GM10266 (cell line): ENCODE measurements at regions not wholly inside any gene's neighbourhood (a gene's known extent, or its start where the extent isn't known, plus 50 kb on each side); places are given as distances from the start of the nearest gene placed in this dataset.

Experiments
- DNase-seq: peaks from one replicate; pipeline ENCODE4 v3.0.0; 2012; ENCODE audit errors: extremely low spot score
- CTCF ChIP-seq: IDR thresholded peaks from 2 replicates; pipeline ENCODE4 v1.5.1; 2012; ENCODE audit warnings: mild to moderate bottlenecking, low read depth; ENCODE audit not compliant: control insufficient read depth, insufficient read depth; ENCODE audit errors: missing control alignments

- TF ChIP-seq CTCF, result no peak
- no peak for DNase-seq
Measured at GRCh38 chr5:101976933-101977332, 319.2 kb downstream of the SLCO4C1 start.

- TF ChIP-seq CTCF, result no peak
- no peak for DNase-seq
Measured at GRCh38 chr5:101969742-101970141, 326.3 kb downstream of the SLCO4C1 start.

GRCh38 chr5:101966476-101966875 lies 329.6 kb downstream of the SLCO4C1 start:
- no peak for TF ChIP-seq CTCF
- DNase-seq, result no peak

GRCh38 chr5:101955891-101956290 lies 340.2 kb downstream of the SLCO4C1 start:
- TF ChIP-seq CTCF, result no peak
- no peak for DNase-seq

- no peak for DNase-seq
- no peak for TF ChIP-seq CTCF
Measured at GRCh38 chr5:101950019-101950418, 346.1 kb downstream of the SLCO4C1 start.

GRCh38 chr5:101948615-101949014 lies 347.5 kb downstream of the SLCO4C1 start:
- no peak for TF ChIP-seq CTCF
- no peak for DNase-seq

- DNase-seq, result no peak
- no peak for TF ChIP-seq CTCF
Measured at GRCh38 chr5:101943784-101944183, 352.3 kb downstream of the SLCO4C1 start.
